GM13977 (cell line): ENCODE measurements at regions not wholly inside any gene's neighbourhood (a gene's known extent, or its start where the extent isn't known, plus 50 kb on each side); places are given as distances from the start of the nearest gene placed in this dataset.

Experiments used
- DNase-seq: peaks from one replicate; pipeline ENCODE4 v3.0.0; 2012; ENCODE audit warnings: low spot score
- in situ Hi-C: fragments of 300-500 bp; cut with MboI; formaldehyde crosslinking; loops from one replicate; pipeline ENCODE4 v1.12.0; 2022; ENCODE audit warnings: low sequenced_read_pairs, low pct_unique_long_range_greater_than_20kb, mixed read lengths, inconsistent platforms; ENCODE audit not compliant: unreplicated experiment
- TF ChIP-seq, protein P1 (sequence below): IDR thresholded peaks from 2 replicates; pipeline ENCODE4 v1.5.1; 2012; ENCODE audit warnings: mild to moderate bottlenecking, control low read depth; ENCODE audit not compliant: insufficient read depth; ENCODE audit errors: extremely low read depth, missing control alignments

- DNase-seq, result no peak
- TF ChIP-seq, protein P1, sequence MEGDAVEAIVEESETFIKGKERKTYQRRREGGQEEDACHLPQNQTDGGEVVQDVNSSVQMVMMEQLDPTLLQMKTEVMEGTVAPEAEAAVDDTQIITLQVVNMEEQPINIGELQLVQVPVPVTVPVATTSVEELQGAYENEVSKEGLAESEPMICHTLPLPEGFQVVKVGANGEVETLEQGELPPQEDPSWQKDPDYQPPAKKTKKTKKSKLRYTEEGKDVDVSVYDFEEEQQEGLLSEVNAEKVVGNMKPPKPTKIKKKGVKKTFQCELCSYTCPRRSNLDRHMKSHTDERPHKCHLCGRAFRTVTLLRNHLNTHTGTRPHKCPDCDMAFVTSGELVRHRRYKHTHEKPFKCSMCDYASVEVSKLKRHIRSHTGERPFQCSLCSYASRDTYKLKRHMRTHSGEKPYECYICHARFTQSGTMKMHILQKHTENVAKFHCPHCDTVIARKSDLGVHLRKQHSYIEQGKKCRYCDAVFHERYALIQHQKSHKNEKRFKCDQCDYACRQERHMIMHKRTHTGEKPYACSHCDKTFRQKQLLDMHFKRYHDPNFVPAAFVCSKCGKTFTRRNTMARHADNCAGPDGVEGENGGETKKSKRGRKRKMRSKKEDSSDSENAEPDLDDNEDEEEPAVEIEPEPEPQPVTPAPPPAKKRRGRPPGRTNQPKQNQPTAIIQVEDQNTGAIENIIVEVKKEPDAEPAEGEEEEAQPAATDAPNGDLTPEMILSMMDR, result no peak
- in situ Hi-C loops, result no loop called here
Observed at GRCh38 chr9:8179381-8180053, 379.9 kb upstream of the DMAC1 start.

DNA sequence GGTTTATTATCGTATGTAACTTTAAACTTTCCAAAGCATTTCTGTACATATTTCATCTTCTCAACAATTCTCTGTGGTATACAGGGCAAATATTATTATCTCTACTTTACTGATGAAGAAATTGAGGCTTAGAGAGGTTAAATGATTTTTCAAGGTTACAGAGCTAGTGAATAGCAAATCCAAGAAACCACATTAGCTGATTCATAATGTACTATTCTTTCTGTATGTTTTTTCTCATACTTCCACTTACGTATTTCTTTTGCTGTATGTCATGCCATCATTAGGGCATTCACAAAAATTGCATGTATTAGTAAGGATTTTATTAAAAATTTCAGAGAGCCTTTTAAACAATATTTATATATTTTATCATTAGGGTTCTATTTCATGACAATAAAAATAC is 372.4 kb upstream of the DMAC1 start:
- no peak for DNase-seq
- in situ Hi-C loops, result no loop called here

GRCh38 chr9:8168916-8169438 is 369.4 kb upstream of the DMAC1 start:
- no peak for DNase-seq
- TF ChIP-seq, protein P1, result no peak
- in situ Hi-C loops, result no loop called here

More for the DNA sequence above, 372.4 kb upstream of the DMAC1 start:
- TF ChIP-seq, protein P1, result no peak

- in situ Hi-C loops, result no loop called here
- TF ChIP-seq, protein P1, result no peak
- DNase-seq, result no peak
Observed at GRCh38 chr9:8160787-8161186, 361.2 kb upstream of the DMAC1 start.

GRCh38 chr9:8158574-8158973 is 359.0 kb upstream of the DMAC1 start:
- in situ Hi-C loops, result no loop called here
- TF ChIP-seq, protein P1, result no peak
- no peak for DNase-seq

DNA sequence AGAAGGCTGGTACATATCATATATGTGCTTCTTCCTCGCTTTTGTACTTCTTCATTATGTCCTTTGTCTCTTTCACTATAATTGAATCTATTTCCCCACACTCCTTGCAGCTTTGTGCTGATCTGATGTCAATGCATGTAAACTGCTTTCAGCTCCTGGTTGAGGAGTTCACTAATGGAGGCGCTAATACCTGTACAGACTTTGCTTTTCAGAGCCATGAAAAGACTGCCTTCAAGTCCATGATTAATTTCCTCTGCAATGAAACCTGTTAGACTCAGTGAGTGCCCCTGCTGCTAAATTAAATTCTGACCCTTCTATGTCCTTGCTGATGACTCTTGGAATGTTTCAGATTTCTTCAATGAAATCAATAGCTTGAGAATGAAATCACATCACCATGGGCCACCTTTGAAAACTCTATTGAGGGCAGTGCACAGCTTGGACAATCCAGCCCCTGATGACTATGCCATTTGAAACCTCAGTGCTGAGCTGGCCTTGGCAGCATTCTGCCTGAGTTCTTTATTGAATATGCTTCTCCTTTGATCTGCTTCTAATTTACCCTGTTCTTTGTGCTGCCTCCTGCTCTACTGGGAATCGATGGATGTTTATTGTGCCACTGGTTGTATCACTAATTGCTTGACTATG is 358.2 kb upstream of the DMAC1 start:
- in situ Hi-C loops, result no loop called here
- TF ChIP-seq, protein P1, result no peak
- DNase-seq, result no peak
